ENCODE measurements at regions not wholly inside any gene's neighbourhood (a gene's known extent, or its start where the extent isn't known, plus 50 kb on each side); places are given as distances from the start of the nearest gene placed in this dataset.

GRCh38 chr6:18532139-18532538, 145.0 kb downstream of the RNF144B start (continued):
- TF ChIP-seq NKRF (conservative IDR thresholded peaks at IDR 0.05) = no peak

- no peak for ATAC-seq
- H2AFZ ChIP-seq (ENCODE audit: control insufficient read depth, low read depth, low read length) = no peak overlapping the region
- ChIA-PET RAD21 (ENCODE audit: unreplicated experiment) (no interaction called here), SMC1A (ENCODE audit: uncharacterized antibody, unreplicated experiment) (no interaction called here), POLR2A (interaction anchor here (0.6 kb wide), 1 partner anchor 65 kb away, joined by 6 read pairs; no protein-coding TSS in a partner anchor), CTCF (no interaction called here)
- H3K27me3 ChIP-seq (replicated peaks in 1 of 2; ENCODE audit: control insufficient read depth in 2 of 2, insufficient read depth in 2 of 2, low read length in 1 of 2) = no peaks in the 10 kb centered on the region; a peak in 1 of 4 replicates
- H4K20me1 ChIP-seq (ENCODE audit: control insufficient read depth, insufficient read depth) = no peaks in the 10 kb centered on the region
- no peaks in the 10 kb centered on the region for H3K4me1 ChIP-seq (ENCODE audit: control insufficient read depth, insufficient read depth, low read length)
- 40% methylated on average over 5 of the region's 5 CpGs for WGBS (ENCODE audit: insufficient coverage, insufficient replicate concordance, low lambda C conversion rate, missing lambda C conversion rate)
- no peaks in the 10 kb centered on the region for H3K79me2 ChIP-seq (ENCODE audit: control insufficient read depth, insufficient read depth, low read length)
- no peak for FAIRE-seq
- no TSS peak for BruUV-seq (replicated peaks)
- no peak overlapping the region for H3K27ac ChIP-seq (ENCODE audit: control insufficient read depth, insufficient read depth)
- no peak overlapping the region for H3K4me2 ChIP-seq (ENCODE audit: control insufficient read depth, insufficient read depth)
- no peaks in the 10 kb centered on the region for H3K9me3 ChIP-seq (replicated peaks; ENCODE audit: control insufficient read depth, insufficient read depth, low read length)
- in situ Hi-C loops (cut with MboI) (no loop called here), intact Hi-C loops (cut with micrococcal nuclease; ENCODE audit: unreplicated experiment) (no loop called here)
- TF ChIP-seq WRNIP1 (IDR thresholded peaks at IDR 0.05; ENCODE audit: borderline replicate concordance, low read depth, low read length) (no peak), MLLT1 (IDR thresholded peaks at IDR 0.05) (no peak), KAT2A (conservative IDR thresholded peaks at IDR 0.05; ENCODE audit: control insufficient read depth, low read depth, low read length) (no peak), NFIC (IDR thresholded peaks at IDR 0.05; ENCODE audit: low read depth, low read length) (no peak), STAT1 (conservative IDR thresholded peaks at IDR 0.05) (no peak), KDM1A (IDR thresholded peaks at IDR 0.05; ENCODE audit: borderline replicate concordance) (no peak), MYB (IDR thresholded peaks at IDR 0.05; ENCODE audit: borderline replicate concordance, low read depth, low read length) (no peak), NFXL1 (IDR thresholded peaks at IDR 0.05; ENCODE audit: borderline replicate concordance) (no peak)
- no peak overlapping the region for H3K9ac ChIP-seq (ENCODE audit: control insufficient read depth, insufficient read depth, low read length)
- DNase-seq (ENCODE audit: low read depth, low spot score) = no peak
- H3K4me3 ChIP-seq = no peak overlapping the region
- H3K36me3 ChIP-seq (ENCODE audit: control insufficient read depth in 2 of 2, insufficient read depth in 2 of 2, low read length in 1 of 2) = no peaks in the 10 kb centered on the region
Measured at GRCh38 chr6:18533793-18534192, 146.6 kb downstream of the RNF144B start.

All from GM12878 (cell line).